GM21447 (cell line): ENCODE measurements at regions not wholly inside any gene's neighbourhood (a gene's known extent, or its start where the extent isn't known, plus 50 kb on each side); places are given as distances from the start of the nearest gene placed in this dataset.

Source experiments
- ATAC-seq: cut with Tn5 transposase; IDR thresholded peaks from one replicate; pipeline ENCODE4 v1.9.1; 2021; ENCODE audit not compliant: unreplicated experiment

GRCh38 chr20:39674842-39675241 lies 712.7 kb downstream of the DHX35 start:
- no peak for ATAC-seq

GRCh38 chr20:39670988-39671387 lies 708.8 kb downstream of the DHX35 start:
- ATAC-seq = no peak

GRCh38 chr20:39669659-39670058 lies 707.5 kb downstream of the DHX35 start:
- no peak for ATAC-seq

GRCh38 chr20:39668038-39668437 lies 705.9 kb downstream of the DHX35 start:
- no peak for ATAC-seq

DNA sequence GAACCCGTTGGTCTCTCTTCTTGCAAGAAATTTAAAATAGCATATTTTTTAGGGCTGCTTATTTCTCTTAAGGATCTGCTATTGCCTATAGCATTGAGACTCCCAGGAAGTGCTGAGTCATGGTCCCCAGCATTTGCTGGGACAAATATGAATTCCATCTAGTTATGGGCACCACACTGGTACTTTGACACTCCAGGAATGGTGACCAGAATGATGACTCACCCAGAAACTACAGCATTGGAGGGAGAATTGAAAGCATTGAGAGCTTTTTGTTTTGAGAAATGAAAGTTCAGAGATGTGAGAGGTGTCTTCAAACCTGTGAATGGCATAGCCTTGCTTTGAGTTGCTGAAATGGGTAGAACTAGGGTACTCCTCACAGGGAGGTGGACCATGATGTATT lies 699.7 kb downstream of the DHX35 start:
- ATAC-seq = no peak

GRCh38 chr20:39660965-39661364 lies 698.8 kb downstream of the DHX35 start:
- ATAC-seq = no peak

- ATAC-seq = no peak
Measured at GRCh38 chr20:39660226-39660625, 698.1 kb downstream of the DHX35 start.

- no peak for ATAC-seq
Measured at GRCh38 chr20:39658662-39659409, 696.7 kb downstream of the DHX35 start.

DNA sequence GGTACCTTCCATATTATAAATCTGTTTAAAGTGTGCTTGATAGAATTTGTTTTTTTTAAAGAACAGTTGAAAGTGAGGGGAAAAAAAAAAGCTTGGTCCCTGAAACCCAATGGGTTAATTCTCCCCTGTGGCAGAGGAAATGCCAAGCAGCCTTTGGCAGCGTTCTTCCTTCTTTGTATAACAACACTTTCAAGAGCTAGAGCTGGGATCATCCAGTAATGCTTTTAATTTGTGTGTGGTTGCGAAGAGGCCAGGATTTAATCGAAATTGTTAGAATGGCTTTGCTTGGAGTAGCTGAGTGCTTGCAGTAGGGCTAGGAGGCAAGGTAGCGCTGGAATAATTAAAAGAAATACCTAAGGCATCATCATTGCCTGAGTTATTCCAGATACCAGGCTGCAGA lies 692.0 kb downstream of the DHX35 start:
- no peak for ATAC-seq

- ATAC-seq = no peak
Measured at GRCh38 chr20:39651645-39652325, 689.6 kb downstream of the DHX35 start.

- no peak for ATAC-seq
Measured at GRCh38 chr20:39646874-39647413, 684.8 kb downstream of the DHX35 start.

DNA sequence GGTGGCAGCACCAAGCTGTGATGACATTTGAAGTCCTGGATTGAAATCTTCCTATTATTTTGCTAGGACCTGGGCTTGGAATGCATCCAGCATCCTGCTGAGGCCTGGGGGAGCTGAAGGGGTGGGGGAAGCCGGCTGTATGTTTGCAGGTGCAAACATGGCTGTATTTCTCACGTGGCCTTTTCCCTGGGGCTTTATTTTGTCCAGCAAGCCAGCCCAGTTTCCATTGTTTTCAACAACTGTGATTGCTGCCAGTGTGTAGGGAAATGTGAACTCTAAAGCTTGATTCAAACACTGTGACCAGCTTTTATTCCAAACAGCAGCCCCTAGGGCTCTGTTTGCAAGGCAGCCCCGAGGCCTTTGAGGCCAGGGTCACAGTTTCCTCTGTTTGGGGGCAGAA lies 683.0 kb downstream of the DHX35 start:
- ATAC-seq = no peak

- ATAC-seq = no peak
Measured at GRCh38 chr20:39643292-39643691, 681.1 kb downstream of the DHX35 start.

- no peak for ATAC-seq
Measured at GRCh38 chr20:39641423-39641822, 679.3 kb downstream of the DHX35 start.

- ATAC-seq = no peak
Measured at GRCh38 chr20:39640147-39640546, 678.0 kb downstream of the DHX35 start.

DNA sequence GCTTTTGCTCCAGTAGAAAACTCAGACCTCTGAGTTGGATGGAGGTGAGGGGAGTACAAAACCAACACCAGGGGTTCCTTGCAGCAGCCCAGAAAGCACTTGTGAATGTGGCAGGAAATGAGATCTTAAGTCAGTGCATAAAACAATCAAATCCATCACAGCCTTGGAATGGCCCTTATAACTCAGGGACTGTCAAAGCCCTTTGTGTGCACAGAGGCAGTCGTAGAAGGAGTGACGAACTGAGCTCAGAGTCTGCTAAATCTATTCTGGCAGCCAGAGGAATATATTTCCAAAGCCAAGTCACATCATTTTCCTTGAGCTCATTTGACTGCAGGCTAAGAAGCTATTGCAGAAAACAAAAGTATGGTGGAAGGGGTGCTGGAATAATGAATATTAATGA lies 676.6 kb downstream of the DHX35 start:
- ATAC-seq = no peak

DNA sequence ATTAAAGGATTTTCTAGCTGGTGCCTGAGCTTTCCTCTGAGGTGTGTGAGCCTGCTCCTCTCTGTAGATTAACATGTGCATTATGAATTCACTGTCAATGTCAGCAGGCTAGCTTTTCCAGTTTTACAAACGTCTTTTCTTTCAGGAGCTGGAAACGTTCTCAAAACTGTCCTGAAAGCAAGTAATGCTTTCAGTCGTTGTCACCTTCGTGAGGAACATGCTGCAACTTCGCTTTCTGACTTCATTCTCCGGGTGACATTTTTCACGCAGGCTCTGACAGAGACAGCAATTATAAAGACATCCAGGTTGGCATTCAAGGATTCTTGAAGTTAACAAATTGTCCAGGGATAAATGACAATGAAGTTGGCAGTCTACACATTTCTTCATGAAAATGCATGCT lies 671.5 kb downstream of the DHX35 start:
- no peak for ATAC-seq

DNA sequence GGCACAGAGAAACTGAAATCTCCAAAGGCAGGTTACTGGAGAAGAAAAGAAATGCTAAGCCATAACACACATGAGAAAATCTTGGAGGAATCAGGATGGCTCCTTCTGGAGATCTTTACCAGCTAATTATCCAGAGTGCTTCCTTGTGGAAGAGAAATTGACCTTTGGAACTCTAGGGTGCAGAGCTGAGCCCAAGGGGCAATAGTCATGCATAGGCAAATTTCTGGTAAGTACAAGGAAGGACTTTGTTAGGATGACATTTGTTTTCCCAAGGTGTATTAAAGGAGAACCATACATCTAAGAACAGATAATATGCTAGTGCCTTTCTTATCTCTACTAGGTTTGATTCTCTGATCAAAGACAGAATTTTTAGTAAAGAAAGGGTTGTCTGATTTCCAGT lies 670.6 kb downstream of the DHX35 start:
- ATAC-seq = no peak

DNA sequence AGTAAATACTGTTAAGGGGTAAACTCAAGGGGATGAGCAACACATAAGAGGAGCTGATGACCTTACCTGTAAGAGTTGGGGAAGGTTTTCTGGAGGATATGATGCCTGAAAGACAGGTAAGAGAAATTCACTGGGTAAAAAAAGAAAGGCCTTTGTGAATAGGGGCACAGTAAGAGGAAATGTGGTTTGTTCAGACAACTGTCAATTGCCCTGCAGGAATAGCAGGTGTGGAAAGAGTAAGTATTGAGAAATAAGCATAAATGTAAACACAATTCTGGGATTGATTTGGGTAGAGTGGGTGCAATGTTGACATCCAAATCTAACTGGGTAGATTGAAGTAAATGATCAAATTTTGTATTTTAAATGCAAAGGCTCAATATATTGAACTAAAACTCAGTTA lies 670.0 kb downstream of the DHX35 start:
- ATAC-seq = no peak

- no peak for ATAC-seq
Measured at GRCh38 chr20:39631557-39631956, 669.4 kb downstream of the DHX35 start.

DNA sequence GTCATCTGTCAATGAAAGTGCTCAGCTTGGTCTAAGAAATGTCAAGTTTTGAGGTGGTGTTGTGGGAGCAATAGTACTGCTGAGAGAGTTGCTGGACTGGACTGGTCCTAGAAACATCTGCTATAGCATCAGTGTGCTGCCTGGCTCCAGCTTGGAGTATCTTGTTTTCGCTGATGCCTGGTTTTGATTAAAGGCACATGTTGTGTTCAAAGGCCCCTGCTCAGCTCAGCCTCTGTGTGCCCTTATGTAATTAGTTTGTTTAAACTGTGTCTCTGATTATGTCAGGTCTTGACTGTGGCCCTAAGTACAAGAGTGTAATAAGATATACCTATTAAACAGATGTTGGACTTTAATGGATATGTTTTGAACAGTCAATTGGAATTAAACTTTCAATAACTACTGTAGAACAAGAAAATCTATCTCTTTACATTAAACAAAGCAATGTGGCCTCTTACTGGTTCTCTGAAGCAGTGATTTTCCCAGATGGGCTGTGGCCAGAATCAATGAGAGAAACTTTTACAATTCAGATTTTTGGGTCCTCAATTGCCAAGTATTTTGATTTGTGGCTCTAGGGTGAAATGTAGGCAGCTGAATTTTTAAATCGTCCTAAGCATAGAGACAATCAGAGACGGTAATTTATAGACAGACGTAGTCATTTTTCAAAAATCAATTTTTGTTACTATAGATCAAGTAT lies 668.2 kb downstream of the DHX35 start:
- ATAC-seq = no peak

GRCh38 chr20:39627765-39628164 lies 665.6 kb downstream of the DHX35 start:
- no peak for ATAC-seq
